ENCODE measurements at regions not wholly inside any gene's neighbourhood (a gene's known extent, or its start where the extent isn't known, plus 50 kb on each side); places are given as distances from the start of the nearest gene placed in this dataset.

GRCh38 chrX:25599061-25599460 is 539.1 kb upstream of the MAGEB18 start (continued):
- TF ChIP-seq WRNIP1 (IDR thresholded peaks at IDR 0.05; ENCODE audit: borderline replicate concordance, low read depth, low read length) = no peak
- no peak for TF ChIP-seq FOXK2 (IDR thresholded peaks at IDR 0.05)

- Histone ChIP-seq H3K9me3 (replicated peaks; ENCODE audit: control insufficient read depth, insufficient read depth, low read length) (no peaks in the 10 kb centered on the region), H4K20me1 (ENCODE audit: control insufficient read depth, insufficient read depth) (no peaks in the 10 kb centered on the region), H3K36me3 (ENCODE audit: control insufficient read depth in 2 of 2, insufficient read depth in 2 of 2, low read length in 1 of 2) (no peaks in the 10 kb centered on the region), H3K27me3 (replicated peaks in 1 of 2; ENCODE audit: control insufficient read depth in 2 of 2, insufficient read depth in 2 of 2, low read length in 1 of 2) (no peaks in the 10 kb centered on the region), H3K9ac (ENCODE audit: control insufficient read depth, insufficient read depth, low read length) (no peak overlapping the region), H3K27ac (ENCODE audit: control insufficient read depth, insufficient read depth) (no peak overlapping the region), H3K4me3 (no peak overlapping the region), H2AFZ (ENCODE audit: control insufficient read depth, low read depth, low read length) (no peak overlapping the region), H3K4me2 (ENCODE audit: control insufficient read depth, insufficient read depth) (no peak overlapping the region), H3K4me1 (ENCODE audit: control insufficient read depth, insufficient read depth, low read length) (no peaks in the 10 kb centered on the region), H3K79me2 (ENCODE audit: control insufficient read depth, insufficient read depth, low read length) (no peaks in the 10 kb centered on the region)
- ChIA-PET SMC1A (ENCODE audit: uncharacterized antibody, unreplicated experiment) (interaction anchor here (1.3 kb wide), 1 partner anchor 13 kb away, joined by 4 read pairs; no protein-coding TSS in a partner anchor), CTCF (no interaction called here), POLR2A (no interaction called here), RAD21 (ENCODE audit: unreplicated experiment) (no interaction called here)
- ATAC-seq (no peak), FAIRE-seq (no peak), DNase-seq (ENCODE audit: low read depth, low spot score) (no peak)
- WGBS (ENCODE audit: insufficient coverage, insufficient replicate concordance, low lambda C conversion rate, missing lambda C conversion rate) = 0% methylated on average over 1 of the region's 1 CpG
- BruUV-seq (replicated peaks) = no TSS peak
- intact Hi-C loops (cut with micrococcal nuclease; ENCODE audit: unreplicated experiment) (no loop called here), in situ Hi-C loops (cut with MboI) (no loop called here)
- TF ChIP-seq CUX1 (IDR thresholded peaks at IDR 0.05; ENCODE audit: insufficient replicate concordance, low read depth, low read length) (no peak), POLR2A (IDR thresholded peaks at IDR 0.05; ENCODE audit: low read depth, low read length) (no peak), KLF5 (IDR thresholded peaks at IDR 0.05; ENCODE audit: partially characterized antibody) (no peak), POLR2AphosphoS2 (IDR thresholded peaks at IDR 0.05; ENCODE audit: low read depth, low read length) (no peak), ZNF217 (IDR thresholded peaks at IDR 0.05) (no peak), KDM1A (IDR thresholded peaks at IDR 0.05; ENCODE audit: borderline replicate concordance) (no peak)
Measured at GRCh38 chrX:25600776-25601175, 537.4 kb upstream of the MAGEB18 start.
